PC-3 (cell line): ENCODE measurements at regions not wholly inside any gene's neighbourhood (a gene's known extent, or its start where the extent isn't known, plus 50 kb on each side); places are given as distances from the start of the nearest gene placed in this dataset.

Experiments
- CTCF ChIP-seq: fragments of 300-600 bp; sonication (generic); conservative IDR thresholded peaks from 2 replicates; pipeline ENCODE4 v1.5.1; 2017; ENCODE audit warnings: antibody characterized with exemption, low read depth, mild to moderate bottlenecking, low read length
- EZH2 ChIP-seq: fragments of 300-600 bp; sonication (generic); IDR thresholded peaks from one replicate; pipeline ENCODE4 v1.6.1; 2017; ENCODE audit warnings: antibody characterized with exemption, mild to moderate bottlenecking, low read length; ENCODE audit not compliant: unreplicated experiment

GRCh38 chr10:65273115-65273514 is 1652.7 kb upstream of the LRRTM3 start:
- TF ChIP-seq CTCF (no peak), EZH2 (no peak)
